IMR-90 (cell line): ENCODE measurements at regions not wholly inside any gene's neighbourhood (a gene's known extent, or its start where the extent isn't known, plus 50 kb on each side); places are given as distances from the start of the nearest gene placed in this dataset.

ENCODE experiments used
- ATAC-seq: fragments of 200-7000 bp; cut with Tn5 transposase; 2 replicates; pipeline ENCODE4 v1.9.1; 2020; ENCODE audit warnings: low read depth, mild to moderate bottlenecking, moderate library complexity
- BruUV-seq: library from RNA; stranded (reverse); fragments of 400-500 nt; replicated peaks from 2 replicates; lab custom pipeline; 2021; lab: Mats Ljungman, UMichigan
- CTCF ChIA-PET: fragments of 300-600 bp; formaldehyde crosslinking; extraction: SDS; loops from one replicate; lab custom pipeline; 2021; ENCODE audit warnings: antibody characterized with exemption; lab: Yijun Ruan, JAX
- POLR2A ChIA-PET: fragments of 300-600 bp; sonication (Branson Sonifier 250); formaldehyde crosslinking; loops from one replicate; lab custom pipeline; 2022; ENCODE audit warnings: antibody characterized with exemption; ENCODE audit not compliant: unreplicated experiment; lab: Charles Lee
- DNase-seq: peaks from one replicate; pipeline ENCODE4 v3.0.0; 2013
- H2AFZ ChIP-seq: replicated peaks from 2 replicates; pipeline ENCODE3; 2013; ENCODE audit warnings: low read length, mild to moderate bottlenecking; ENCODE audit not compliant: poor library complexity
- H2AK5ac ChIP-seq: 2 replicates; pipeline ENCODE4 v1.6.1; 2013; ENCODE audit warnings: low read depth, low read length, inconsistent platforms
- H2AK9ac ChIP-seq: replicated peaks from 2 replicates; pipeline ENCODE3; 2013; ENCODE audit warnings: mild to moderate bottlenecking, low read depth, low read length, moderate library complexity; ENCODE audit not compliant: poor library complexity
- H2BK120ac ChIP-seq: 2 replicates; pipeline ENCODE4 v1.6.1; 2013; ENCODE audit warnings: low read depth, low read length, inconsistent platforms
- H2BK15ac ChIP-seq: 3 replicates; pipeline ENCODE4 v1.6.1; 2013; ENCODE audit warnings: low read depth, low read length, inconsistent platforms
- H2BK20ac ChIP-seq: 2 replicates; pipeline ENCODE4 v1.6.1; 2013; ENCODE audit warnings: low read depth, mild to moderate bottlenecking, inconsistent platforms, low read length, moderate library complexity
- H2BK5ac ChIP-seq: 2 replicates; pipeline ENCODE4 v1.6.1; 2013; ENCODE audit warnings: mild to moderate bottlenecking, low read depth, low read length, inconsistent platforms; ENCODE audit not compliant: poor library complexity, severe bottlenecking
- H3K14ac ChIP-seq: replicated peaks from 2 replicates; pipeline ENCODE4 v1.6.1; 2013; ENCODE audit warnings: low read depth, low read length, inconsistent platforms
- H3K18ac ChIP-seq: 2 replicates; pipeline ENCODE4 v1.6.1; 2013; ENCODE audit warnings: low read depth, low read length, control low read depth
- H3K23ac ChIP-seq: 2 replicates; pipeline ENCODE4 v1.6.1; 2013; ENCODE audit warnings: low read depth, low read length, inconsistent platforms
- H3K27ac ChIP-seq: 2 replicates; pipeline ENCODE4 v1.5.1; 2013; ENCODE audit warnings: mild to moderate bottlenecking, control low read depth, low read length; ENCODE audit not compliant: insufficient read depth
- H3K27me3 ChIP-seq: 2 replicates; pipeline ENCODE4 v1.6.1; 2013; ENCODE audit warnings: low read length; ENCODE audit not compliant: control insufficient read depth, insufficient read depth
- H3K36me3 ChIP-seq: 2 replicates; pipeline ENCODE4 v1.6.1; 2013; ENCODE audit warnings: low read length, mixed read lengths; ENCODE audit not compliant: control insufficient read depth, insufficient read depth
- H3K4ac ChIP-seq: 2 replicates; pipeline ENCODE4 v1.6.1; 2013; ENCODE audit warnings: low read depth, low read length, inconsistent platforms
- H3K4me1 ChIP-seq: 2 replicates; pipeline ENCODE4 v1.6.1; 2013; ENCODE audit warnings: low read length, mixed read lengths; ENCODE audit not compliant: control insufficient read depth, insufficient read depth
- H3K4me2 ChIP-seq: 2 replicates; pipeline ENCODE4 v1.6.1; 2013; ENCODE audit warnings: low read depth, mild to moderate bottlenecking, control low read depth, low read length, moderate library complexity
- H3K4me3 ChIP-seq: 2 replicates; pipeline ENCODE4 v1.5.1; 2013; ENCODE audit warnings: low read depth, mild to moderate bottlenecking, control low read depth, low read length, moderate library complexity; ENCODE audit not compliant: insufficient read depth
- H3K56ac ChIP-seq: 2 replicates; pipeline ENCODE4 v1.6.1; 2013; ENCODE audit warnings: low read length, inconsistent platforms; ENCODE audit not compliant: insufficient read depth; ENCODE audit errors: extremely low read depth
- H3K79me1 ChIP-seq, 2 experiments: 2 replicates each; pipeline ENCODE4 v1.6.1; 2013; ENCODE audit warnings: low read length in 2 of 2, inconsistent platforms in 1 of 2, low read depth in 1 of 2
- H3K9ac ChIP-seq: 2 replicates; pipeline ENCODE4 v1.6.1; 2013; ENCODE audit warnings: low read depth, low read length, control low read depth
- H3K9me1 ChIP-seq: 2 replicates; pipeline ENCODE4 v1.6.1; 2013; ENCODE audit warnings: low read length, inconsistent platforms; ENCODE audit not compliant: insufficient read depth
- H3K9me3 ChIP-seq: 2 replicates; pipeline ENCODE4 v1.6.1; 2013; ENCODE audit warnings: low read length; ENCODE audit not compliant: control insufficient read depth, insufficient read depth
- H4K20me1 ChIP-seq: 2 replicates; pipeline ENCODE4 v1.6.1; 2013; ENCODE audit warnings: low read length, inconsistent platforms; ENCODE audit not compliant: insufficient read depth
- H4K5ac ChIP-seq: 2 replicates; pipeline ENCODE4 v1.6.1; 2013; ENCODE audit warnings: mild to moderate bottlenecking, low read depth, low read length, control low read depth
- H4K8ac ChIP-seq, 2 experiments: 2 replicates each; pipeline ENCODE4 v1.6.1; 2013; ENCODE audit warnings: low read depth in 2 of 2, low read length in 2 of 2, control low read depth in 1 of 2, inconsistent platforms in 1 of 2
- H4K91ac ChIP-seq: 2 replicates; pipeline ENCODE4 v1.6.1; 2013; ENCODE audit warnings: low read depth, low read length, inconsistent platforms; ENCODE audit not compliant: insufficient read depth
- BHLHE40 ChIP-seq: fragments of 150-350 bp; IDR thresholded peaks from 2 replicates; pipeline ENCODE4 v1.6.1; 2016; ENCODE audit warnings: mild to moderate bottlenecking, low read depth, low read length
- CEBPB ChIP-seq: IDR thresholded peaks from 2 replicates; pipeline ENCODE4 v1.6.1; 2012; ENCODE audit warnings: low read depth, low read length, improper control_type of control experiment
- FOS ChIP-seq: fragments of 150-350 bp; IDR thresholded peaks from 2 replicates; pipeline ENCODE4 v1.6.1; 2016; ENCODE audit warnings: low read depth, low read length
- MAFK ChIP-seq: IDR thresholded peaks from 2 replicates; pipeline ENCODE4 v1.6.1; 2012; ENCODE audit warnings: low read depth, low read length, improper control_type of control experiment
- MAZ ChIP-seq: IDR thresholded peaks from 2 replicates; pipeline ENCODE4 v1.6.1; 2012; ENCODE audit warnings: low read depth, mild to moderate bottlenecking, low read length, improper control_type of control experiment, moderate library complexity, borderline replicate concordance
- NFE2L2 ChIP-seq: fragments of 150-350 bp; IDR thresholded peaks from 2 replicates; pipeline ENCODE4 v1.6.1; 2016; ENCODE audit warnings: low read depth, mild to moderate bottlenecking, low read length
- POLR2A ChIP-seq: IDR thresholded peaks from 2 replicates; pipeline ENCODE4 v1.6.1; 2012; ENCODE audit warnings: mild to moderate bottlenecking, low read depth, low read length
- RAD21 ChIP-seq: IDR thresholded peaks from 2 replicates; pipeline ENCODE4 v1.6.1; 2012; ENCODE audit warnings: low read length, improper control_type of control experiment
- RFX5 ChIP-seq: IDR thresholded peaks from 2 replicates; pipeline ENCODE4 v1.8.0; 2012; ENCODE audit warnings: low read depth, mild to moderate bottlenecking, low read length, moderate library complexity
- SMC3 ChIP-seq: fragments of 150-350 bp; IDR thresholded peaks from 2 replicates; pipeline ENCODE4 v1.6.1; 2016; ENCODE audit warnings: low read depth, mild to moderate bottlenecking, antibody characterized with exemption, low read length, moderate library complexity
- WGBS, 2 experiments: methylation state at CpG; one replicate each; pipeline versions ENCODE4 v1.1.5 to v1.1.7; 2013; ENCODE audit warnings: missing lambda C conversion rate in 2 of 2; ENCODE audit not compliant: insufficient read length in 1 of 2; ENCODE audit errors: extremely low coverage in 2 of 2; 5-methylcytosine and 5-hydroxymethylcytosine counted together
- dilution Hi-C: fragments of 300-500 bp; cut with HindIII; formaldehyde crosslinking; loops from one replicate; pipeline ENCODE4 v1.14.3; 2018; ENCODE audit warnings: low sequenced_read_pairs; ENCODE audit not compliant: unreplicated experiment
- in situ Hi-C: fragments of 300-500 bp; cut with MboI; formaldehyde crosslinking; loops from 3 replicates; pipeline ENCODE4 v1.14.3; 2019; ENCODE audit warnings: low sequenced_read_pairs, inconsistent platforms, mixed read lengths
- intact Hi-C: fragments of 100-400 bp; cut with micrococcal nuclease; formaldehyde crosslinking; loops from 2 replicates; pipeline ENCODE4 v1.10.0; 2022
- TF ChIP-seq, protein P1 (sequence below): conservative IDR thresholded peaks from 2 replicates; pipeline ENCODE4 v1.5.1; 2012; ENCODE audit warnings: mild to moderate bottlenecking, low read depth, low read length, improper control_type of control experiment
- TF ChIP-seq, protein P2 (sequence below): fragments of 150-350 bp; IDR thresholded peaks from 2 replicates; pipeline ENCODE4 v1.6.1; 2017; ENCODE audit warnings: mild to moderate bottlenecking, antibody characterized with exemption, low read length, low read depth

DNA sequence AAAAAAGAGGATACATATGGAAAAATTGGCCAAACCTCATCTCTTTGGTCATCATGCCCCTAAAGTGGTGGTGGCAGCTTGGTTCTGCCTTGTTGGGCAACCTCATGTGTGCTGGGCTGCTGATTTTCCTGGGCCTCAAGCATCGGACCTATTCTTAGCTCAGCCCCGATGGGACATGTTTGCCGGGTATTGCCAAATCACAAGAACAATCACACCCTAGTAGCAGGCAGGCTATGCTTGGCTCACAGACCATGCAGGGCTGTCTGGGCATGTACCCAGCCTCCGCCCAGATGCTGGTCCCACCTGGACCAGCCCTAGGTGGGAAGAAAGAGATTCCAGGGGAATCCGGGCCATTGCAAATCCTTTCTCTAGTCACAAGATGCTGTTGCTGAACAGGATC lies 189.4 kb upstream of the FGGY start:
- DNase-seq (no peak), ATAC-seq (no peak)
- no peak for TF ChIP-seq CEBPB
- TF ChIP-seq RAD21, result no peak
- TF ChIP-seq, protein P1, sequence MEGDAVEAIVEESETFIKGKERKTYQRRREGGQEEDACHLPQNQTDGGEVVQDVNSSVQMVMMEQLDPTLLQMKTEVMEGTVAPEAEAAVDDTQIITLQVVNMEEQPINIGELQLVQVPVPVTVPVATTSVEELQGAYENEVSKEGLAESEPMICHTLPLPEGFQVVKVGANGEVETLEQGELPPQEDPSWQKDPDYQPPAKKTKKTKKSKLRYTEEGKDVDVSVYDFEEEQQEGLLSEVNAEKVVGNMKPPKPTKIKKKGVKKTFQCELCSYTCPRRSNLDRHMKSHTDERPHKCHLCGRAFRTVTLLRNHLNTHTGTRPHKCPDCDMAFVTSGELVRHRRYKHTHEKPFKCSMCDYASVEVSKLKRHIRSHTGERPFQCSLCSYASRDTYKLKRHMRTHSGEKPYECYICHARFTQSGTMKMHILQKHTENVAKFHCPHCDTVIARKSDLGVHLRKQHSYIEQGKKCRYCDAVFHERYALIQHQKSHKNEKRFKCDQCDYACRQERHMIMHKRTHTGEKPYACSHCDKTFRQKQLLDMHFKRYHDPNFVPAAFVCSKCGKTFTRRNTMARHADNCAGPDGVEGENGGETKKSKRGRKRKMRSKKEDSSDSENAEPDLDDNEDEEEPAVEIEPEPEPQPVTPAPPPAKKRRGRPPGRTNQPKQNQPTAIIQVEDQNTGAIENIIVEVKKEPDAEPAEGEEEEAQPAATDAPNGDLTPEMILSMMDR, result no peak
- TF ChIP-seq NFE2L2, result no peak
- TF ChIP-seq, protein P2, sequence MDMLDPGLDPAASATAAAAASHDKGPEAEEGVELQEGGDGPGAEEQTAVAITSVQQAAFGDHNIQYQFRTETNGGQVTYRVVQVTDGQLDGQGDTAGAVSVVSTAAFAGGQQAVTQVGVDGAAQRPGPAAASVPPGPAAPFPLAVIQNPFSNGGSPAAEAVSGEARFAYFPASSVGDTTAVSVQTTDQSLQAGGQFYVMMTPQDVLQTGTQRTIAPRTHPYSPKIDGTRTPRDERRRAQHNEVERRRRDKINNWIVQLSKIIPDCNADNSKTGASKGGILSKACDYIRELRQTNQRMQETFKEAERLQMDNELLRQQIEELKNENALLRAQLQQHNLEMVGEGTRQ, result no peak
- no peak for TF ChIP-seq POLR2A
- TF ChIP-seq BHLHE40, result no peak
- no peak for TF ChIP-seq RFX5
- no peak for TF ChIP-seq MAFK
- no peak for TF ChIP-seq FOS
- no peak for TF ChIP-seq SMC3
- TF ChIP-seq MAZ, result no peak
- Histone ChIP-seq H3K4me2 (no peak overlapping the region), H3K36me3 (no peaks in the 10 kb centered on the region), H3K27me3 (no peaks in the 10 kb centered on the region), H4K5ac (no peak overlapping the region), H3K14ac (no peak overlapping the region), H3K4ac (no peak overlapping the region), H2AK5ac (no peak overlapping the region), H3K27ac (no peak overlapping the region), H3K79me1 (no peaks in the 10 kb centered on the region), H2BK20ac (no peak overlapping the region), H3K23ac (no peak overlapping the region), H4K20me1 (no peaks in the 10 kb centered on the region), H4K8ac (no peak overlapping the region), H3K4me3 (no peak overlapping the region), H2AFZ (no peak overlapping the region), H3K56ac (no peak overlapping the region), H3K18ac (no peak overlapping the region), H3K9me3 (no peaks in the 10 kb centered on the region), H3K9me1 (no peaks in the 10 kb centered on the region; the same call in 1 of the 2 replicates), H3K4me1 (no peaks in the 10 kb centered on the region), H2BK120ac (no peak overlapping the region), H2BK15ac (no peak overlapping the region), H3K9ac (no peak overlapping the region), H2BK5ac (no peak overlapping the region), H2AK9ac (no peak overlapping the region), H4K91ac (no peak overlapping the region)
- no TSS peak for BruUV-seq
- ChIA-PET POLR2A (no interaction called here), CTCF (no interaction called here)
- intact Hi-C loops, result no loop called here
- in situ Hi-C loops, result no loop called here
- WGBS, 2 experiments, result 84% methylated on average over 3 of the region's 5 CpGs; no CpG with 5 or more reads in 1 of the 2 experiments
- dilution Hi-C loops, result no loop called here
